DOHH2 (cell line): ENCODE measurements at regions not wholly inside any gene's neighbourhood (a gene's known extent, or its start where the extent isn't known, plus 50 kb on each side); places are given as distances from the start of the nearest gene placed in this dataset.

Experiments used
- EZH2phosphoT487 ChIP-seq: fragments of 200-600 bp; sonication (generic); IDR thresholded peaks from 2 replicates; pipeline ENCODE4 v1.6.1; 2017; ENCODE audit warnings: borderline replicate concordance, mild to moderate bottlenecking, antibody characterized with exemption, low read length, moderate library complexity, mixed read lengths
- TF ChIP-seq, protein P1 (sequence below): fragments of 200-600 bp; sonication (generic); IDR thresholded peaks from one replicate; pipeline ENCODE4 v1.5.1; 2014; ENCODE audit warnings: antibody characterized with exemption, mild to moderate bottlenecking, low read depth, low read length; ENCODE audit not compliant: poor library complexity, severe bottlenecking

DNA sequence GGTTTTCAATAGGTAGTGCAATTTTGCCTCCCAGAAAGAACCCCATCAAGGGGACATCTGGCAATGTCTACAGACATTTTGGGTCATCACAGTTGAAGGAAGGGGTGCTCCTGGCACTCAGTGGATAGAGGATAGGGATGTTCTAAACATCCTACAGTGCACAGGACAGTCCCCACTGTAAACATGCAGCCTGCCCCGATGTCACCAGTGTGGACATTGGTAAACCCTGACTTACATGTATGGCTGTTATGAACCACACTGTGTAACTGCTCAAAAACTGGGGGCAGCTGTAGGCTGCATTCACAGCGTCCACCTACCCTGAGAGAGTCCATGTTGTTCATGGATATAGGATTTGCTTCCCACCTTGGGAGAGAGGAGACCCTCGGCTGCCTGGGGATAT lies 79.3 kb upstream of the FOXQ1 start:
- TF ChIP-seq EZH2phosphoT487, result no peak
- TF ChIP-seq, protein P1, sequence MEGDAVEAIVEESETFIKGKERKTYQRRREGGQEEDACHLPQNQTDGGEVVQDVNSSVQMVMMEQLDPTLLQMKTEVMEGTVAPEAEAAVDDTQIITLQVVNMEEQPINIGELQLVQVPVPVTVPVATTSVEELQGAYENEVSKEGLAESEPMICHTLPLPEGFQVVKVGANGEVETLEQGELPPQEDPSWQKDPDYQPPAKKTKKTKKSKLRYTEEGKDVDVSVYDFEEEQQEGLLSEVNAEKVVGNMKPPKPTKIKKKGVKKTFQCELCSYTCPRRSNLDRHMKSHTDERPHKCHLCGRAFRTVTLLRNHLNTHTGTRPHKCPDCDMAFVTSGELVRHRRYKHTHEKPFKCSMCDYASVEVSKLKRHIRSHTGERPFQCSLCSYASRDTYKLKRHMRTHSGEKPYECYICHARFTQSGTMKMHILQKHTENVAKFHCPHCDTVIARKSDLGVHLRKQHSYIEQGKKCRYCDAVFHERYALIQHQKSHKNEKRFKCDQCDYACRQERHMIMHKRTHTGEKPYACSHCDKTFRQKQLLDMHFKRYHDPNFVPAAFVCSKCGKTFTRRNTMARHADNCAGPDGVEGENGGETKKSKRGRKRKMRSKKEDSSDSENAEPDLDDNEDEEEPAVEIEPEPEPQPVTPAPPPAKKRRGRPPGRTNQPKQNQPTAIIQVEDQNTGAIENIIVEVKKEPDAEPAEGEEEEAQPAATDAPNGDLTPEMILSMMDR, result no peak
